PFSK-1 (cell line): ENCODE measurements at regions not wholly inside any gene's neighbourhood (a gene's known extent, or its start where the extent isn't known, plus 50 kb on each side); places are given as distances from the start of the nearest gene placed in this dataset.

Experiments
- POLR2AphosphoS5 ChIP-seq: IDR thresholded peaks from 2 replicates; pipeline ENCODE4 v1.6.1; 2012; ENCODE audit warnings: low read depth, mild to moderate bottlenecking, control low read depth, low read length, moderate library complexity
- REST ChIP-seq, 2 experiments: IDR thresholded peaks; 2 replicates each; pipeline versions ENCODE4 v1.6.1 to v1.8.0; 2011 to 2012; ENCODE audit warnings: low read depth in 2 of 2, low read length in 2 of 2, control low read depth in 1 of 2, inconsistent platforms in 1 of 2, mild to moderate bottlenecking in 1 of 2, moderate library complexity in 1 of 2; ENCODE audit not compliant: insufficient read depth in 1 of 2
- TAF1 ChIP-seq: IDR thresholded peaks from 2 replicates; pipeline ENCODE4 v1.6.1; 2012; ENCODE audit warnings: low read length, control low read depth, borderline replicate concordance; ENCODE audit not compliant: insufficient read depth

- TF ChIP-seq POLR2AphosphoS5 = no peak
- no peak for TF ChIP-seq REST (IDR thresholded peaks at IDR 0.05; ENCODE audit: insufficient read depth in 1 of 2, low read depth in 2 of 2, low read length in 2 of 2)
- TF ChIP-seq TAF1 = no peak
Observed at GRCh38 chr17:79413611-79414010, 197.2 kb downstream of the RBFOX3 start.
